T-cell (primary cell): ENCODE measurements at regions not wholly inside any gene's neighbourhood (a gene's known extent, or its start where the extent isn't known, plus 50 kb on each side); places are given as distances from the start of the nearest gene placed in this dataset.

Experiments used
- ATAC-seq, 4 experiments: fragments of 200-7000 bp in 3 of 4; fragments of 150-1000 bp in 1 of 4; cut with Tn5 transposase; replicated peaks in 1 of 4; 1 replicate in 3 of 4; 2 replicates in 1 of 4; pipeline ENCODE4 v1.10.0; 2021; ENCODE audit warnings: moderate library complexity in 3 of 4, mild to moderate bottlenecking in 2 of 4, moderate number of reproducible peaks in 1 of 4
- CTCF ChIA-PET, 2 donors: fragments of 300-600 bp; sonication (Branson Sonifier 250); formaldehyde crosslinking; loops; one replicate each; lab custom pipeline; 2022; ENCODE audit warnings: antibody characterized with exemption in 2 of 2; lab: Charles Lee
- POLR2A ChIA-PET, 2 donors: fragments of 300-600 bp; sonication (Branson Sonifier 250); formaldehyde crosslinking; loops; one replicate each; lab custom pipeline; 2022; ENCODE audit warnings: antibody characterized with exemption in 2 of 2; lab: Charles Lee
- DNase-seq, 35 experiments: peaks; one replicate each; pipeline versions ENCODE4 v3.0.0 to v3.0.0-alpha.2; 2013 to 2023
- H3K27ac ChIP-seq: one replicate; pipeline ENCODE4 v1.5.1; 2013; ENCODE audit warnings: low read length
- H3K27me3 ChIP-seq, 2 experiments: replicated peaks in 1 of 2; 1 replicate in 1 of 2; 2 replicates in 1 of 2; pipeline versions ENCODE4 v1.6.1 to v1.7.0; 2013; ENCODE audit warnings: low read length in 1 of 2, mixed read lengths in 1 of 2; ENCODE audit not compliant: control insufficient read depth in 2 of 2, insufficient read depth in 2 of 2; ENCODE audit errors: extremely low read depth in 1 of 2
- H3K36me3 ChIP-seq, 2 donors: 1 replicate in 1 of 2; 2 replicates in 1 of 2; pipeline versions ENCODE4 v1.6.1 to v1.7.0; 2013; ENCODE audit warnings: low read length in 1 of 2; ENCODE audit not compliant: control insufficient read depth in 2 of 2, insufficient read depth in 1 of 2; ENCODE audit errors: extremely low read depth in 1 of 2
- H3K4me1 ChIP-seq, 2 experiments: 1 replicate in 1 of 2; 2 replicates in 1 of 2; pipeline versions ENCODE4 v1.6.1 to v1.7.0; 2013; ENCODE audit warnings: low read length in 2 of 2, mixed read lengths in 1 of 2; ENCODE audit not compliant: insufficient read depth in 2 of 2, control insufficient read depth in 1 of 2; ENCODE audit errors: extremely low read depth in 1 of 2
- H3K4me3 ChIP-seq, 2 donors: 1 replicate in 1 of 2; 2 replicates in 1 of 2; pipeline versions ENCODE4 v1.5.1 to v1.7.0; 2013; ENCODE audit warnings: mild to moderate bottlenecking in 2 of 2, low read length in 1 of 2, moderate library complexity in 1 of 2; ENCODE audit not compliant: control insufficient read depth in 1 of 2; ENCODE audit errors: extremely low read depth in 1 of 2
- H3K9me3 ChIP-seq: 2 replicates; pipeline ENCODE4 v1.7.0; 2013
- H3K27ac Mint-ChIP-seq, 2 donors: one replicate each; pipeline ENCODE4 v1.8.0; 2020 to 2021; ENCODE audit warnings: mild to moderate bottlenecking in 2 of 2, mixed read lengths in 2 of 2
- H3K27me3 Mint-ChIP-seq, 2 donors: one replicate each; pipeline ENCODE4 v1.8.0; 2021 to 2022; ENCODE audit warnings: mixed read lengths in 2 of 2
- H3K36me3 Mint-ChIP-seq: one replicate; pipeline ENCODE4 v1.8.0; 2021; ENCODE audit warnings: mixed read lengths
- H3K4me1 Mint-ChIP-seq, 3 donors: one replicate each; pipeline ENCODE4 v1.8.0; 2020 to 2022; ENCODE audit warnings: mixed read lengths in 3 of 3, mild to moderate bottlenecking in 1 of 3
- H3K4me3 Mint-ChIP-seq, 3 donors: one replicate each; pipeline ENCODE4 v1.8.0; 2020 to 2022; ENCODE audit warnings: mild to moderate bottlenecking in 3 of 3, mixed read lengths in 3 of 3, moderate library complexity in 3 of 3
- H3K9me3 Mint-ChIP-seq, 3 donors: one replicate each; pipeline ENCODE4 v1.8.0; 2020 to 2022; ENCODE audit warnings: mixed read lengths in 3 of 3
- WGBS: methylation state at CpG from one replicate; pipeline ENCODE4 v1.1.5; 2013; ENCODE audit warnings: missing lambda C conversion rate; ENCODE audit not compliant: insufficient coverage; 5-methylcytosine and 5-hydroxymethylcytosine counted together

GRCh38 chr14:87304404-87304803, 688.6 kb downstream of the GALC start:
- H3K27me3 Mint-ChIP-seq, result no peaks in the 10 kb centered on the region
- ChIA-PET CTCF (no interaction called here), POLR2A (no interaction called here)
- H3K4me3 ChIP-seq, result no peak overlapping the region
- H3K27ac Mint-ChIP-seq, result no peak overlapping the region
- ATAC-seq (no peak), DNase-seq (no peak)
- no peaks in the 10 kb centered on the region for H3K4me1 ChIP-seq
- no peaks in the 10 kb centered on the region for H3K9me3 ChIP-seq
- H3K4me3 Mint-ChIP-seq, result no peak overlapping the region
- H3K27ac ChIP-seq, result no peak overlapping the region
- no peaks in the 10 kb centered on the region for H3K36me3 Mint-ChIP-seq
- peaks cover 2 to 29% (median 22%) of the 10 kb centered on the region in 3 donors for H3K9me3 Mint-ChIP-seq
- no peaks in the 10 kb centered on the region for H3K36me3 ChIP-seq
- H3K27me3 ChIP-seq, result no peaks in the 10 kb centered on the region
- no peaks in the 10 kb centered on the region for H3K4me1 Mint-ChIP-seq

GRCh38 chr14:87286826-87287225, 706.2 kb downstream of the GALC start:
- Histone ChIP-seq H3K27ac (no peak overlapping the region), H3K4me3 (no peak overlapping the region), H3K27me3 (no peaks in the 10 kb centered on the region), H3K9me3 (no peaks in the 10 kb centered on the region), H3K4me1 (no peaks in the 10 kb centered on the region), H3K36me3 (no peaks in the 10 kb centered on the region)
- H3K4me3 Mint-ChIP-seq, result no peak overlapping the region
- no peak overlapping the region for H3K27ac Mint-ChIP-seq
- no peaks in the 10 kb centered on the region for H3K36me3 Mint-ChIP-seq
- CTCF ChIA-PET, result no interaction called here
- POLR2A ChIA-PET, result interaction anchor here in 1 of 2 donors (0.6 kb wide), 1 partner anchor 424 kb away, joined by 3 read pairs; no protein-coding TSS in a partner anchor
- no CpG with 5 or more reads among the region's 1 CpG for WGBS
- no peak for ATAC-seq
- H3K9me3 Mint-ChIP-seq, result peaks cover 12 to 14% (median 13%) of the 10 kb centered on the region in 3 donors
- no peaks in the 10 kb centered on the region for H3K27me3 Mint-ChIP-seq
- H3K4me1 Mint-ChIP-seq, result no peaks in the 10 kb centered on the region
- no peak for DNase-seq

GRCh38 chr14:87286191-87286590, 706.8 kb downstream of the GALC start:
- no peaks in the 10 kb centered on the region for H3K4me1 ChIP-seq
- WGBS, result 25% methylated on average over 1 of the region's 1 CpG

GRCh38 chr14:87285506-87285905, 707.5 kb downstream of the GALC start:
- no peaks in the 10 kb centered on the region for H3K9me3 ChIP-seq
- H3K27ac ChIP-seq, result no peak overlapping the region
- H3K27me3 Mint-ChIP-seq, result no peaks in the 10 kb centered on the region
- no CpG with 5 or more reads among the region's 2 CpGs for WGBS
- peaks cover 8 to 14% (median 8%) of the 10 kb centered on the region in 3 donors for H3K9me3 Mint-ChIP-seq
- H3K4me1 Mint-ChIP-seq, result no peaks in the 10 kb centered on the region
- H3K27ac Mint-ChIP-seq, result no peak overlapping the region
- no peak overlapping the region for H3K4me3 ChIP-seq
- ATAC-seq (no peak), DNase-seq (no peak)
- no peaks in the 10 kb centered on the region for H3K36me3 ChIP-seq
- H3K4me3 Mint-ChIP-seq, result no peak overlapping the region
- H3K27me3 ChIP-seq, result no peaks in the 10 kb centered on the region
- H3K4me1 ChIP-seq, result no peaks in the 10 kb centered on the region
- ChIA-PET POLR2A (no interaction called here), CTCF (no interaction called here)
- H3K36me3 Mint-ChIP-seq, result no peaks in the 10 kb centered on the region

More at GRCh38 chr14:87286191-87286590, 706.8 kb downstream of the GALC start:
- H3K4me3 Mint-ChIP-seq, result no peak overlapping the region
- H3K27me3 Mint-ChIP-seq, result no peaks in the 10 kb centered on the region
- POLR2A ChIA-PET, result no interaction called here
- no peaks in the 10 kb centered on the region for H3K4me1 Mint-ChIP-seq
- no peak overlapping the region for H3K27ac Mint-ChIP-seq
- H3K9me3 Mint-ChIP-seq, result peaks cover 8 to 14% (median 11%) of the 10 kb centered on the region in 3 donors
- Histone ChIP-seq H3K27ac (no peak overlapping the region), H3K9me3 (no peaks in the 10 kb centered on the region), H3K4me3 (no peak overlapping the region), H3K36me3 (no peaks in the 10 kb centered on the region), H3K27me3 (no peaks in the 10 kb centered on the region)
- ATAC-seq, result no peak
- no peak for DNase-seq
- CTCF ChIA-PET, result no interaction called here
- H3K36me3 Mint-ChIP-seq, result no peaks in the 10 kb centered on the region

- Mint-ChIP-seq H3K27me3 (no peaks in the 10 kb centered on the region), H3K27ac (no peak overlapping the region), H3K4me3 (no peak overlapping the region), H3K9me3 (peaks cover 4 to 12% (median 11%) of the 10 kb centered on the region in 3 donors), H3K4me1 (no peaks in the 10 kb centered on the region), H3K36me3 (no peaks in the 10 kb centered on the region)
- POLR2A ChIA-PET, result no interaction called here
- WGBS, result no CpG with 5 or more reads among the region's 5 CpGs
- Histone ChIP-seq H3K27me3 (no peaks in the 10 kb centered on the region), H3K4me1 (no peaks in the 10 kb centered on the region), H3K4me3 (no peak overlapping the region), H3K36me3 (no peaks in the 10 kb centered on the region), H3K27ac (no peak overlapping the region), H3K9me3 (no peaks in the 10 kb centered on the region)
- no peak for DNase-seq
- CTCF ChIA-PET, result no interaction called here
- ATAC-seq, result no peak
Measured at GRCh38 chr14:87283547-87283946, 709.4 kb downstream of the GALC start.

- POLR2A ChIA-PET, result no interaction called here
- no peak overlapping the region for H3K4me3 ChIP-seq
- H3K27ac Mint-ChIP-seq, result no peak overlapping the region
- CTCF ChIA-PET, result no interaction called here
- no peak for ATAC-seq
- H3K4me3 Mint-ChIP-seq, result no peak overlapping the region
- no peaks in the 10 kb centered on the region for H3K4me1 ChIP-seq
- no peak for DNase-seq
- H3K27me3 ChIP-seq, result no peaks in the 10 kb centered on the region
- WGBS, result no CpG with 5 or more reads among the region's 5 CpGs
- H3K36me3 Mint-ChIP-seq, result no peaks in the 10 kb centered on the region
- H3K36me3 ChIP-seq, result no peaks in the 10 kb centered on the region
- H3K27me3 Mint-ChIP-seq, result no peaks in the 10 kb centered on the region
- no peaks in the 10 kb centered on the region for H3K9me3 ChIP-seq
- no peak overlapping the region for H3K27ac ChIP-seq
- H3K4me1 Mint-ChIP-seq, result no peaks in the 10 kb centered on the region
- peaks cover 4 to 16% (median 9%) of the 10 kb centered on the region in 3 donors for H3K9me3 Mint-ChIP-seq
Measured at GRCh38 chr14:87282266-87282665, 710.7 kb downstream of the GALC start.

GRCh38 chr14:87278415-87278814, 714.6 kb downstream of the GALC start:
- Histone ChIP-seq H3K9me3 (no peaks in the 10 kb centered on the region), H3K36me3 (no peaks in the 10 kb centered on the region), H3K27me3 (no peaks in the 10 kb centered on the region), H3K4me3 (no peak overlapping the region), H3K27ac (no peak overlapping the region), H3K4me1 (no peaks in the 10 kb centered on the region)
- H3K27ac Mint-ChIP-seq, result no peak overlapping the region
- ATAC-seq (no peak), DNase-seq (no peak)
- WGBS, result no CpG with 5 or more reads among the region's 2 CpGs
- no peaks in the 10 kb centered on the region for H3K4me1 Mint-ChIP-seq
- ChIA-PET CTCF (no interaction called here), POLR2A (no interaction called here)
- H3K4me3 Mint-ChIP-seq, result no peak overlapping the region
- no peaks in the 10 kb centered on the region for H3K36me3 Mint-ChIP-seq
- H3K27me3 Mint-ChIP-seq, result no peaks in the 10 kb centered on the region
- H3K9me3 Mint-ChIP-seq, result peaks cover 12 to 15% (median 14%) of the 10 kb centered on the region in 3 donors
